ENCODE measurements at regions not wholly inside any gene's neighbourhood (a gene's known extent, or its start where the extent isn't known, plus 50 kb on each side); places are given as distances from the start of the nearest gene placed in this dataset.

GRCh38 chr10:36450380-36450779, 675.0 kb upstream of the ANKRD30A start:
- 51% methylated on average over 4 of the region's 8 CpGs for WGBS (ENCODE audit: insufficient coverage)
- Histone ChIP-seq H3K27me3 (ENCODE audit: control insufficient read depth, insufficient read depth, low read length) (peaks cover 2% of the 10 kb centered on the region), H3K4me3 (ENCODE audit: low read depth, low read length) (no peak overlapping the region), H3K36me3 (ENCODE audit: control insufficient read depth, insufficient read depth, low read length) (no peaks in the 10 kb centered on the region), H3K9me3 (ENCODE audit: control insufficient read depth, insufficient read depth, low read length) (no peaks in the 10 kb centered on the region), H3K27ac (ENCODE audit: low read depth, low read length) (no peak overlapping the region), H3K4me1 (ENCODE audit: control insufficient read depth, insufficient read depth, low read length) (no peaks in the 10 kb centered on the region)
- DNase-seq (ENCODE audit: low read depth in 4 of 6, low spot score in 6 of 6): peak in 1 of 6 donors; percentile 11

GRCh38 chr10:36448760-36449691, 676.4 kb upstream of the ANKRD30A start:
- no peak overlapping the region for H3K4me3 ChIP-seq (ENCODE audit: low read depth, low read length)
- peak in 1 of 6 donors; percentile 10 for DNase-seq (ENCODE audit: low read depth in 4 of 6, low spot score in 6 of 6)
- H3K27me3 ChIP-seq (ENCODE audit: control insufficient read depth, insufficient read depth, low read length): peaks cover 2% of the 10 kb centered on the region
- no peaks in the 10 kb centered on the region for H3K4me1 ChIP-seq (ENCODE audit: control insufficient read depth, insufficient read depth, low read length)
- no peaks in the 10 kb centered on the region for H3K9me3 ChIP-seq (ENCODE audit: control insufficient read depth, insufficient read depth, low read length)
- WGBS (ENCODE audit: insufficient coverage): no CpG with 5 or more reads among the region's 11 CpGs
- no peak overlapping the region for H3K27ac ChIP-seq (ENCODE audit: low read depth, low read length)
- no peaks in the 10 kb centered on the region for H3K36me3 ChIP-seq (ENCODE audit: control insufficient read depth, insufficient read depth, low read length)

- DNase-seq (ENCODE audit: low read depth in 4 of 6, low spot score in 6 of 6): peak in 1 of 6 donors; percentile 34
- 58% methylated on average over 3 of the region's 8 CpGs for WGBS (ENCODE audit: insufficient coverage)
Observed at GRCh38 chr10:36446881-36447280, 678.5 kb upstream of the ANKRD30A start.

GRCh38 chr10:36443233-36443632, 682.2 kb upstream of the ANKRD30A start:
- H3K9me3 ChIP-seq (ENCODE audit: control insufficient read depth, insufficient read depth, low read length): no peaks in the 10 kb centered on the region

More at GRCh38 chr10:36446881-36447280, 678.5 kb upstream of the ANKRD30A start:
- no peaks in the 10 kb centered on the region for H3K9me3 ChIP-seq (ENCODE audit: control insufficient read depth, insufficient read depth, low read length)
- no peaks in the 10 kb centered on the region for H3K36me3 ChIP-seq (ENCODE audit: control insufficient read depth, insufficient read depth, low read length)
- H3K27ac ChIP-seq (ENCODE audit: low read depth, low read length): no peak overlapping the region
- no peak overlapping the region for H3K4me3 ChIP-seq (ENCODE audit: low read depth, low read length)
- peaks cover 2% of the 10 kb centered on the region for H3K27me3 ChIP-seq (ENCODE audit: control insufficient read depth, insufficient read depth, low read length)
- H3K4me1 ChIP-seq (ENCODE audit: control insufficient read depth, insufficient read depth, low read length): no peaks in the 10 kb centered on the region

GRCh38 chr10:36441557-36441956, 683.8 kb upstream of the ANKRD30A start:
- Histone ChIP-seq H3K4me3 (ENCODE audit: low read depth, low read length) (no peak overlapping the region), H3K4me1 (ENCODE audit: control insufficient read depth, insufficient read depth, low read length) (no peaks in the 10 kb centered on the region), H3K27ac (ENCODE audit: low read depth, low read length) (no peak overlapping the region), H3K9me3 (ENCODE audit: control insufficient read depth, insufficient read depth, low read length) (no peaks in the 10 kb centered on the region), H3K27me3 (ENCODE audit: control insufficient read depth, insufficient read depth, low read length) (no peaks in the 10 kb centered on the region), H3K36me3 (ENCODE audit: control insufficient read depth, insufficient read depth, low read length) (no peaks in the 10 kb centered on the region)
- 92% methylated on average over 5 of the region's 7 CpGs for WGBS (ENCODE audit: insufficient coverage)
- DNase-seq (ENCODE audit: low read depth in 4 of 6, low spot score in 6 of 6): no peak

More at GRCh38 chr10:36443233-36443632, 682.2 kb upstream of the ANKRD30A start:
- no peak for DNase-seq (ENCODE audit: low read depth in 4 of 6, low spot score in 6 of 6)
- H3K27me3 ChIP-seq (ENCODE audit: control insufficient read depth, insufficient read depth, low read length): no peaks in the 10 kb centered on the region
- no peaks in the 10 kb centered on the region for H3K36me3 ChIP-seq (ENCODE audit: control insufficient read depth, insufficient read depth, low read length)
- no peak overlapping the region for H3K4me3 ChIP-seq (ENCODE audit: low read depth, low read length)
- no peaks in the 10 kb centered on the region for H3K4me1 ChIP-seq (ENCODE audit: control insufficient read depth, insufficient read depth, low read length)
- no peak overlapping the region for H3K27ac ChIP-seq (ENCODE audit: low read depth, low read length)

GRCh38 chr10:36440539-36440938, 684.9 kb upstream of the ANKRD30A start:
- DNase-seq (ENCODE audit: low read depth in 4 of 6, low spot score in 6 of 6): no peak
- Histone ChIP-seq H3K36me3 (ENCODE audit: control insufficient read depth, insufficient read depth, low read length) (no peaks in the 10 kb centered on the region), H3K4me1 (ENCODE audit: control insufficient read depth, insufficient read depth, low read length) (no peaks in the 10 kb centered on the region), H3K4me3 (ENCODE audit: low read depth, low read length) (no peak overlapping the region), H3K27ac (ENCODE audit: low read depth, low read length) (no peak overlapping the region), H3K27me3 (ENCODE audit: control insufficient read depth, insufficient read depth, low read length) (no peaks in the 10 kb centered on the region), H3K9me3 (ENCODE audit: control insufficient read depth, insufficient read depth, low read length) (no peaks in the 10 kb centered on the region)
- WGBS (ENCODE audit: insufficient coverage): 86% methylated on average over 1 of the region's 1 CpG

GRCh38 chr10:36437367-36437766, 688.0 kb upstream of the ANKRD30A start:
- Histone ChIP-seq H3K4me1 (ENCODE audit: control insufficient read depth, insufficient read depth, low read length) (no peaks in the 10 kb centered on the region), H3K27ac (ENCODE audit: low read depth, low read length) (no peak overlapping the region), H3K27me3 (ENCODE audit: control insufficient read depth, insufficient read depth, low read length) (no peaks in the 10 kb centered on the region), H3K4me3 (ENCODE audit: low read depth, low read length) (no peak overlapping the region), H3K9me3 (ENCODE audit: control insufficient read depth, insufficient read depth, low read length) (no peaks in the 10 kb centered on the region), H3K36me3 (ENCODE audit: control insufficient read depth, insufficient read depth, low read length) (no peaks in the 10 kb centered on the region)
- 88% methylated on average over 1 of the region's 3 CpGs for WGBS (ENCODE audit: insufficient coverage)
- no peak for DNase-seq (ENCODE audit: low read depth in 4 of 6, low spot score in 6 of 6)

GRCh38 chr10:36428507-36428906, 696.9 kb upstream of the ANKRD30A start:
- Histone ChIP-seq H3K27me3 (ENCODE audit: control insufficient read depth, insufficient read depth, low read length) (no peaks in the 10 kb centered on the region), H3K27ac (ENCODE audit: low read depth, low read length) (no peak overlapping the region), H3K36me3 (ENCODE audit: control insufficient read depth, insufficient read depth, low read length) (no peaks in the 10 kb centered on the region), H3K9me3 (ENCODE audit: control insufficient read depth, insufficient read depth, low read length) (peaks cover 2% of the 10 kb centered on the region), H3K4me1 (ENCODE audit: control insufficient read depth, insufficient read depth, low read length) (no peaks in the 10 kb centered on the region), H3K4me3 (ENCODE audit: low read depth, low read length) (no peak overlapping the region)
- no peak for DNase-seq (ENCODE audit: low read depth in 4 of 6, low spot score in 6 of 6)
- WGBS (ENCODE audit: insufficient coverage): no CpG with 5 or more reads among the region's 2 CpGs

GRCh38 chr10:36425131-36425797, 700.1 kb upstream of the ANKRD30A start:
- peaks cover 2% of the 10 kb centered on the region for H3K9me3 ChIP-seq (ENCODE audit: control insufficient read depth, insufficient read depth, low read length)
- no peaks in the 10 kb centered on the region for H3K36me3 ChIP-seq (ENCODE audit: control insufficient read depth, insufficient read depth, low read length)
- no peak for DNase-seq (ENCODE audit: low read depth in 4 of 6, low spot score in 6 of 6)
- no peak overlapping the region for H3K4me3 ChIP-seq (ENCODE audit: low read depth, low read length)
- H3K27ac ChIP-seq (ENCODE audit: low read depth, low read length): no peak overlapping the region
- H3K27me3 ChIP-seq (ENCODE audit: control insufficient read depth, insufficient read depth, low read length): no peaks in the 10 kb centered on the region
- no peaks in the 10 kb centered on the region for H3K4me1 ChIP-seq (ENCODE audit: control insufficient read depth, insufficient read depth, low read length)

GRCh38 chr10:36424502-36424901, 700.9 kb upstream of the ANKRD30A start:
- Histone ChIP-seq H3K36me3 (ENCODE audit: control insufficient read depth, insufficient read depth, low read length) (no peaks in the 10 kb centered on the region), H3K4me3 (ENCODE audit: low read depth, low read length) (no peak overlapping the region), H3K27ac (ENCODE audit: low read depth, low read length) (no peak overlapping the region), H3K4me1 (ENCODE audit: control insufficient read depth, insufficient read depth, low read length) (no peaks in the 10 kb centered on the region), H3K9me3 (ENCODE audit: control insufficient read depth, insufficient read depth, low read length) (peaks cover 2% of the 10 kb centered on the region), H3K27me3 (ENCODE audit: control insufficient read depth, insufficient read depth, low read length) (no peaks in the 10 kb centered on the region)
- WGBS (ENCODE audit: insufficient coverage): no CpG with 5 or more reads among the region's 2 CpGs
- DNase-seq (ENCODE audit: low read depth in 4 of 6, low spot score in 6 of 6): peak in 1 of 6 donors; percentile 22

Measured in spinal cord (tissue), 9 donors.